H1 (cell line): ENCODE measurements at regions not wholly inside any gene's neighbourhood (a gene's known extent, or its start where the extent isn't known, plus 50 kb on each side); places are given as distances from the start of the nearest gene placed in this dataset.

Experiments
- CTCF ChIA-PET: fragments of 300-600 bp; sonication (Branson Sonifier 250); formaldehyde crosslinking; loops from one replicate; lab custom pipeline; 2021; ENCODE audit not compliant: partially characterized antibody; lab: Charles Lee
- POLR2A ChIA-PET: fragments of 300-600 bp; sonication (Branson Sonifier 250); formaldehyde crosslinking; loops from one replicate; lab custom pipeline; 2021; ENCODE audit warnings: inconsistent platforms; ENCODE audit not compliant: partially characterized antibody; lab: Charles Lee
- DNase-seq, 2 experiments: peaks; one replicate each; pipeline versions ENCODE4 v3.0.0 to v3.0.0-alpha.2; 2010 to 2022; ENCODE audit warnings: low spot score in 2 of 2, low read depth in 1 of 2, mixed read lengths in 1 of 2
- FAIRE-seq: peaks from 2 replicates; lab custom pipeline; 2011; peaks lifted over from hg19 to GRCh38; lab: Jason Lieb, UNC
- H2AFZ ChIP-seq: 2 replicates; pipeline ENCODE4 v1.8.1; 2012; ENCODE audit warnings: low read length, inconsistent platforms
- H2AK5ac ChIP-seq: 2 replicates; pipeline ENCODE4 v1.6.1; 2013; ENCODE audit warnings: low read depth, low read length
- H2BK120ac ChIP-seq: replicated peaks from 2 replicates; pipeline ENCODE3; 2013; ENCODE audit warnings: low read depth, low read length, inconsistent platforms
- H2BK12ac ChIP-seq: 2 replicates; pipeline ENCODE4 v1.6.1; 2013; ENCODE audit warnings: low read depth, low read length
- H2BK15ac ChIP-seq: 2 replicates; pipeline ENCODE4 v1.6.1; 2013; ENCODE audit warnings: low read length
- H2BK20ac ChIP-seq: 2 replicates; pipeline ENCODE4 v1.6.1; 2013; ENCODE audit warnings: low read length
- H2BK5ac ChIP-seq: 2 replicates; pipeline ENCODE4 v1.6.1; 2013; ENCODE audit warnings: low read depth, low read length
- H3K14ac ChIP-seq: 2 replicates; pipeline ENCODE4 v1.6.1; 2013; ENCODE audit warnings: inconsistent platforms; ENCODE audit not compliant: insufficient read length
- H3K18ac ChIP-seq: 2 replicates; pipeline ENCODE4 v1.6.1; 2013; ENCODE audit warnings: low read length; ENCODE audit errors: extremely low read depth
- H3K23ac ChIP-seq: 2 replicates; pipeline ENCODE4 v1.6.1; 2013; ENCODE audit warnings: inconsistent platforms; ENCODE audit not compliant: insufficient read length
- H3K23me2 ChIP-seq: 2 replicates; pipeline ENCODE4 v1.6.1; 2013; ENCODE audit warnings: low read depth, low read length
- H3K27ac ChIP-seq: 2 replicates; pipeline ENCODE4 v1.6.1; 2011; ENCODE audit warnings: low read depth, low read length, inconsistent platforms
- H3K27me3 ChIP-seq, 4 experiments: replicated peaks in 1 of 4; 1 replicate in 1 of 4; 2 replicates in 3 of 4; pipeline versions ENCODE4 v1.6.1 to v1.8.1; 2011 to 2013; ENCODE audit warnings: low read length in 3 of 4, mild to moderate bottlenecking in 3 of 4, inconsistent platforms in 2 of 4, mixed read lengths in 2 of 4, moderate library complexity in 1 of 4; ENCODE audit not compliant: control insufficient read depth in 3 of 4, insufficient read depth in 3 of 4; ENCODE audit errors: extremely low read depth in 1 of 4
- H3K36me3 ChIP-seq, 4 experiments: 2 replicates each; pipeline versions ENCODE4 v1.6.1 to v1.8.1; 2011 to 2013; ENCODE audit warnings: mild to moderate bottlenecking in 4 of 4, low read length in 3 of 4, moderate library complexity in 2 of 4, control low read depth in 1 of 4, inconsistent platforms in 1 of 4; ENCODE audit not compliant: insufficient read depth in 4 of 4, control insufficient read depth in 2 of 4
- H3K4ac ChIP-seq: replicated peaks from 2 replicates; pipeline ENCODE3; 2013; ENCODE audit warnings: low read length, low read depth, mixed read lengths, inconsistent platforms; ENCODE audit not compliant: insufficient read length
- H3K4me1 ChIP-seq, 4 experiments: replicated peaks in 1 of 4; 1 replicate in 1 of 4; 2 replicates in 3 of 4; pipeline versions ENCODE4 v1.6.1 to v1.8.1; 2011 to 2013; ENCODE audit warnings: low read length in 3 of 4, inconsistent platforms in 2 of 4, mixed read lengths in 1 of 4; ENCODE audit not compliant: insufficient read depth in 4 of 4, control insufficient read depth in 3 of 4
- H3K4me2 ChIP-seq, 2 experiments: 2 replicates each; pipeline versions ENCODE4 v1.6.1 to v1.8.1; 2011 to 2013; ENCODE audit warnings: low read depth in 2 of 2, low read length in 2 of 2, control low read depth in 1 of 2, inconsistent platforms in 1 of 2, mild to moderate bottlenecking in 1 of 2; ENCODE audit not compliant: insufficient read depth in 1 of 2
- H3K4me3 ChIP-seq, 4 experiments: fragments of 200-600, 300-600 bp in 1 of 4; sonication (generic), shearing (Covaris generic), sonication (Bioruptor Twin) in 1 of 4; 2 replicates each; pipeline versions ENCODE4 v1.5.1 to v1.8.1; 2011 to 2016; ENCODE audit warnings: low read length in 4 of 4, low read depth in 3 of 4, control low read depth in 2 of 4, inconsistent platforms in 2 of 4, mild to moderate bottlenecking in 2 of 4, mixed read lengths in 1 of 4, moderate library complexity in 1 of 4; ENCODE audit not compliant: insufficient read depth in 2 of 4; ENCODE audit errors: extremely low read depth in 1 of 4
- H3K56ac ChIP-seq: replicated peaks from 2 replicates; pipeline ENCODE3; 2013; ENCODE audit warnings: low read depth, mild to moderate bottlenecking, mixed read lengths, low read length, inconsistent platforms; ENCODE audit not compliant: insufficient read length
- H3K79me1 ChIP-seq: 2 replicates; pipeline ENCODE4 v1.6.1; 2013; ENCODE audit warnings: low read depth, low read length, control low read depth
- H3K79me2 ChIP-seq, 2 experiments: 2 replicates each; pipeline versions ENCODE4 v1.6.1 to v1.8.1; 2012 to 2013; ENCODE audit warnings: low read length in 2 of 2, mild to moderate bottlenecking in 2 of 2, inconsistent platforms in 1 of 2; ENCODE audit not compliant: insufficient read depth in 2 of 2, control insufficient read depth in 1 of 2
- H3K9ac ChIP-seq, 4 experiments: replicated peaks in 1 of 4; 1 replicate in 1 of 4; 2 replicates in 3 of 4; pipeline versions ENCODE4 v1.6.1 to v1.8.1; 2011 to 2013; ENCODE audit warnings: low read depth in 3 of 4, low read length in 3 of 4, control low read depth in 2 of 4, mild to moderate bottlenecking in 2 of 4, moderate library complexity in 2 of 4, inconsistent platforms in 1 of 4; ENCODE audit errors: extremely low read depth in 1 of 4
- H3K9me3 ChIP-seq, 2 experiments: 2 replicates each; pipeline versions ENCODE4 v1.6.1 to v1.8.1; 2012 to 2013; ENCODE audit warnings: mild to moderate bottlenecking in 2 of 2, moderate library complexity in 2 of 2, control low read depth in 1 of 2, inconsistent platforms in 1 of 2, low read depth in 1 of 2, low read length in 1 of 2, mixed read lengths in 1 of 2; ENCODE audit not compliant: insufficient read depth in 2 of 2
- H4K20me1 ChIP-seq, 2 experiments: replicated peaks in 1 of 2; 2 replicates each; pipeline versions ENCODE3 to v1.8.1; 2011 to 2013; ENCODE audit warnings: inconsistent platforms in 2 of 2, low read length in 2 of 2, mild to moderate bottlenecking in 1 of 2; ENCODE audit not compliant: insufficient read depth in 2 of 2, control insufficient read depth in 1 of 2
- H4K5ac ChIP-seq: 2 replicates; pipeline ENCODE4 v1.6.1; 2013; ENCODE audit warnings: low read length, low read depth, mixed read lengths, inconsistent platforms; ENCODE audit not compliant: insufficient read length
- H4K8ac ChIP-seq: 2 replicates; pipeline ENCODE4 v1.8.0; 2013; ENCODE audit warnings: mild to moderate bottlenecking, moderate library complexity, low read length, inconsistent platforms; ENCODE audit not compliant: insufficient read depth; ENCODE audit errors: extremely low read depth
- H4K91ac ChIP-seq: replicated peaks from 2 replicates; pipeline ENCODE3; 2013; ENCODE audit warnings: low read length, mixed read lengths, inconsistent platforms; ENCODE audit not compliant: insufficient read length
- ATF3 ChIP-seq: IDR thresholded peaks from 2 replicates; pipeline ENCODE4 v1.6.1; 2011; ENCODE audit warnings: low read depth, mild to moderate bottlenecking, low read length; ENCODE audit not compliant: insufficient read depth
- CHD1 ChIP-seq: IDR thresholded peaks from 2 replicates; pipeline ENCODE4 v1.6.1; 2012; ENCODE audit warnings: low read depth, low read length, improper control_type of control experiment
- FOSL1 ChIP-seq: IDR thresholded peaks from 2 replicates; pipeline ENCODE4 v1.6.1; 2011; ENCODE audit warnings: mild to moderate bottlenecking, low read depth, low read length, moderate library complexity; ENCODE audit not compliant: insufficient read depth
- GTF2F1 ChIP-seq: IDR thresholded peaks from 2 replicates; pipeline ENCODE4 v1.6.1; 2012; ENCODE audit warnings: low read depth, low read length, improper control_type of control experiment, borderline replicate concordance
- HDAC6 ChIP-seq: IDR thresholded peaks from one replicate; pipeline ENCODE4 v1.7.1; 2012; ENCODE audit warnings: low read depth, mild to moderate bottlenecking, inconsistent platforms, low read length, moderate library complexity
- JUN ChIP-seq: IDR thresholded peaks from 2 replicates; pipeline ENCODE4 v1.6.1; 2011; ENCODE audit warnings: low read depth, mild to moderate bottlenecking, improper control_type of control experiment, low read length
- JUND ChIP-seq: IDR thresholded peaks from 2 replicates; pipeline ENCODE4 v1.6.1; 2011; ENCODE audit warnings: mild to moderate bottlenecking, improper control_type of control experiment, low read length
- NRF1 ChIP-seq: IDR thresholded peaks from 2 replicates; pipeline ENCODE4 v1.6.1; 2011; ENCODE audit warnings: mild to moderate bottlenecking, low read depth, low read length, improper control_type of control experiment
- SIN3A ChIP-seq, 2 experiments: IDR thresholded peaks in 1 of 2; conservative IDR thresholded peaks in 1 of 2; 2 replicates each; pipeline ENCODE4 v1.6.1; 2011 to 2012; ENCODE audit warnings: low read length in 2 of 2, improper control_type of control experiment in 1 of 2, low read depth in 1 of 2, mild to moderate bottlenecking in 1 of 2
- SP1 ChIP-seq: IDR thresholded peaks from 2 replicates; pipeline ENCODE4 v1.6.1; 2011; ENCODE audit warnings: low read depth, low read length
- SRF ChIP-seq: IDR thresholded peaks from 2 replicates; pipeline ENCODE4 v1.6.1; 2011; ENCODE audit warnings: mild to moderate bottlenecking, low read depth, low read length, moderate library complexity
- WGBS, 2 experiments: shearing (Covaris generic) in 1 of 2; methylation state at CpG; one replicate each; pipeline versions ENCODE4 v1.1.6 to v1.1.7; 2013 to 2015; ENCODE audit warnings: low lambda C conversion rate in 2 of 2, mixed read lengths in 2 of 2, inconsistent platforms in 1 of 2, low coverage in 1 of 2, missing lambda C conversion rate in 1 of 2; ENCODE audit not compliant: insufficient replicate concordance in 2 of 2, insufficient coverage in 1 of 2, insufficient read length in 1 of 2; ENCODE audit errors: extremely low coverage in 1 of 2, missing lambda C conversion rate in 1 of 2; 5-methylcytosine and 5-hydroxymethylcytosine counted together
- TF ChIP-seq, protein P1 (sequence below): IDR thresholded peaks from 2 replicates; pipeline ENCODE4 v1.6.1; 2012; ENCODE audit warnings: inconsistent platforms

DNA sequence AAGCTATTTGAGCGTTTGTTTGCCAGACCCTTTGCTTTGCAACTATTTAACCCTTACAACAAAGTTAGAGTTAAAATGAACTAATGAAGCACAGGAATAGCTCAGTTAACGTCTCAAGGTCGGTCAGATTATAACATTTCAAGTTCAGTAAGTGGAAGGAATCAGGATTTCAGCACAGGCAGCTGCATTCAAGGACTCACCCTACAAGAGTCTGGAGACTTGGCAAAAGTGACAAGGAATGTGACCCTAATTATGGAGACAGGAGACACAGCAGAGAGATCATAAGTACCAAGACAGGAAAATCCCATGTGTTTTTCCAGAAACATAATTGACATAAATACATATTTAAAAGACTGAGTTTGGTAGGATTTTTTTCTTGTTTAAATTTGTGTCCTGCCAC, 1481.7 kb downstream of the TECRL start:
- POLR2A ChIA-PET = no interaction called here
- no peak for FAIRE-seq
- no peak overlapping the region for H2BK15ac ChIP-seq

More for the DNA sequence above, 1481.7 kb downstream of the TECRL start:
- Histone ChIP-seq H2BK120ac (no peak overlapping the region), H2BK20ac (no peak overlapping the region), H3K23ac (no peak overlapping the region), H3K4me2 (no peak overlapping the region), H3K14ac (no peak overlapping the region), H3K79me2 (no peaks in the 10 kb centered on the region), H4K8ac (no peak overlapping the region), H3K23me2 (no peaks in the 10 kb centered on the region), H3K4me3 (no peak overlapping the region), H3K56ac (no peak overlapping the region), H3K18ac (no peak overlapping the region), H3K4ac (no peak overlapping the region), H3K9ac (no peak overlapping the region), H4K5ac (no peak overlapping the region)
- no peak for DNase-seq
- TF ChIP-seq SIN3A (conservative IDR thresholded peaks at IDR 0.05 in 1 of 2, IDR thresholded peaks at IDR 0.05 in 1 of 2; ENCODE audit: low read depth in 1 of 2, low read length in 2 of 2) = no peak
- TF ChIP-seq JUND = no peak
- TF ChIP-seq GTF2F1 = no peak
- TF ChIP-seq JUN = no peak
- no peak for TF ChIP-seq HDAC6
- no peak for TF ChIP-seq SP1
- no peak for TF ChIP-seq NRF1
- TF ChIP-seq ATF3 = no peak
- TF ChIP-seq FOSL1 = no peak
- TF ChIP-seq SRF = no peak
- TF ChIP-seq, protein P1, sequence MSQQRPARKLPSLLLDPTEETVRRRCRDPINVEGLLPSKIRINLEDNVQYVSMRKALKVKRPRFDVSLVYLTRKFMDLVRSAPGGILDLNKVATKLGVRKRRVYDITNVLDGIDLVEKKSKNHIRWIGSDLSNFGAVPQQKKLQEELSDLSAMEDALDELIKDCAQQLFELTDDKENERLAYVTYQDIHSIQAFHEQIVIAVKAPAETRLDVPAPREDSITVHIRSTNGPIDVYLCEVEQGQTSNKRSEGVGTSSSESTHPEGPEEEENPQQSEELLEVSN = no peak
- TF ChIP-seq CHD1 = no peak
- TF ChIP-seq, all 59 proteins: peak for 0
- H3K27ac ChIP-seq = no peak overlapping the region
- H4K91ac ChIP-seq = no peak overlapping the region
- H3K36me3 ChIP-seq = no peaks in the 10 kb centered on the region
- H2BK12ac ChIP-seq = no peak overlapping the region
- CTCF ChIA-PET = interaction anchor here (0.7 to 1.6 kb wide), 2 partner anchors 13 to 27 kb away, joined by 3 to 4 read pairs; no protein-coding TSS in a partner anchor
- H2AFZ ChIP-seq = no peak overlapping the region
- H2BK5ac ChIP-seq = no peak overlapping the region
- H3K9me3 ChIP-seq = no peaks in the 10 kb centered on the region
- no peaks in the 10 kb centered on the region for H3K79me1 ChIP-seq
- no peaks in the 10 kb centered on the region for H3K27me3 ChIP-seq
- no peaks in the 10 kb centered on the region for H4K20me1 ChIP-seq
- no peaks in the 10 kb centered on the region for H3K4me1 ChIP-seq
- 100% methylated on average over 3 of the region's 3 CpGs; no CpG with 5 or more reads in 1 of the 2 experiments for WGBS, 2 experiments
- no peak overlapping the region for H2AK5ac ChIP-seq
